ENCODE measurements at regions not wholly inside any gene's neighbourhood (a gene's known extent, or its start where the extent isn't known, plus 50 kb on each side); places are given as distances from the start of the nearest gene placed in this dataset.
A peak's percentile ranks its signal among the peaks of the same experiment; 100 is the strongest.

DNA sequence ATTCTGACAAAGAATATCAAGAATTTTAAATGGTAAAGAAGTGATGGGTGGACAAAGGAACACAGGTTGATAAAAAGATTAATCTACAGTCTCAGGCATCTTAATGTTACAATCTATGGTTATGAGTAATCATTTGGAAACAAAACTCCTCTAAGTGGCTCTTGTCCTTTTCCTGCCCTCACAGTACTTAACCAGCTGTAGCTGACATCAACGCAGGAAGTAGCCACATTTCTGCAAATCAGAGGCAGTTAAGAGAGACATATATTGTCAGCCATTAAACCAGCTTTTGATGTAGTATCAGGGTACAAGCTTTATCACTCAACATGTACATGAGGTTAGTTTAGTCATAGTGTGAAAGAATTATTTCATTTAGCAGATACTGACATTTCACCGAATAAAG is 244.6 kb downstream of the NR4A2 start:
- DNase-seq, result no peak

DNA sequence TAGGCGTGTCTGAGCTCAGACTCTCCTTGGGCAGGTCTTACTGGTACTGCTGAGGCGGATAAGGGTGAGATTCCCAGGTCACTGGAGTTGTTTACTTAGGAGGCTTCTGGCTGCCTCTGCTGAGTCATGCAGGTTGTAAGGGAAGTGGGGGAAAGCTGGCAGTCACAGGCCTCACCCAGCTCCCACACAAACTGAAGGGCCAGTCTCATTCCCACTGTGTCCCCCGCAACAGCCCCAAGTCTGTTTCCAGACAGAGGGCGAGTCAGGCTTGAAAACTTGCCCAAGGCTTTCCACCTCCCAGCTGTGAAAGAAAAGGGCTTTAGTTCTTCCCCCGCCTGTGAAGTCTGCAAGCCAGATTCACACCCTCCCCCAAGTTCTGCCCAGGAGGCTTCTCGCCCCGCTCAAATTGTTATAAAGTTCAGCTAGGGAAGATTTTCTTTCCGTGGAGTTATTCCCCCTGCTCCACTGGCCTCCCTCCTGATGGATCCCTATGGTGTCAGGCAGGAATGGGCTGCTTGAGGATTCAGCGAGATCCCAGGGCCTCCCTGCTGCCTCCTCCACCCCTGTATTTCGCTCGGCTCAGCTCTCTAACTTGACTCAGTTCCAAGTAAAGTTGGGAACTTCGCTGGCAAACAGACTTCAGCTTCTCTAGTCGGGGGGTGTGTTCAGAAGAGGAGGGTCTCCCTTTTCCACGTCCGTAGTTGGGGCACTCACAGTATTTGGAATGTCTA is 248.6 kb downstream of the NR4A2 start:
- no peak for DNase-seq

DNA sequence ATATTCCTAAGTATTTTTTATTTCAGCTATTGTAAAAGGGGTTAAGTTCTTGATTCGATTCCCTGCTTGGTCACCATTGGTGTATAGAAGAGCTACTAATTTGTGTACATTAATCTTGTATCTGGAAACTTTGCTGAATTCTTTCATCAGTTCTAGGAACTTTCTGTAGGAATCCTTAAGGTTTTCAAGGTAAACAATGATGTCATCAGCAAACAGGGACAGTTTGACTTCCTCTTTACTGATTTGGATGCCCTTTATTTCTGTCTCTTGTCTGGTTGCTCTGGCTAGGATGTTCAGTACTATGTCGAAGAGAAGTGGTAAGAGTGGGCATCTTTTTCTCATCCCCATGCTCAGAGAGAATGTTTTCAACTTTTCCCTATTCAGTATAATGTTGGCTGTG is 252.7 kb downstream of the NR4A2 start:
- no peak for DNase-seq

GRCh38 chr2:156077041-156077742 is 255.3 kb downstream of the NR4A2 start:
- DNase-seq, result no peak

DNA sequence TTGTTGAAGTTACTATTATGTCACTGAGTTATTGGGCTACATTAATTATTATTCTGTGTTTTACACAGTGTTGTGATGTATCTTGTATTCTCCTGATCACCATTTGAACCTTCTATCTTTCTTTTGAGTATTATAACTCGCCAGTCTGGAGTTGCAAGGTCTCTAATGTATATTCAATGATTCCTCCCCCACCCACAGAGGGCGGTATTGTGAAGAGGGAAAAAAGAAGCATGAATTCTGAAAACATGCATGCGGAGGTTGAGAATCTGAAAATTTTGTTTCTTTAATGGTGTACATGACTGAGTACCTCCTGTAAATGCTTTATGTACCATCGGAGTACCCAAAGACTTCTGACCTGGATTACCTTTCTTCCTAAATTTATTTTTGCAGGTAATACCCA is 266.6 kb downstream of the NR4A2 start:
- DNase-seq, result peak; percentile 6

GRCh38 chr2:156064540-156064939 is 268.0 kb downstream of the NR4A2 start:
- DNase-seq, result no peak

GRCh38 chr2:156057647-156058046 is 274.9 kb downstream of the NR4A2 start:
- no peak for DNase-seq

DNA sequence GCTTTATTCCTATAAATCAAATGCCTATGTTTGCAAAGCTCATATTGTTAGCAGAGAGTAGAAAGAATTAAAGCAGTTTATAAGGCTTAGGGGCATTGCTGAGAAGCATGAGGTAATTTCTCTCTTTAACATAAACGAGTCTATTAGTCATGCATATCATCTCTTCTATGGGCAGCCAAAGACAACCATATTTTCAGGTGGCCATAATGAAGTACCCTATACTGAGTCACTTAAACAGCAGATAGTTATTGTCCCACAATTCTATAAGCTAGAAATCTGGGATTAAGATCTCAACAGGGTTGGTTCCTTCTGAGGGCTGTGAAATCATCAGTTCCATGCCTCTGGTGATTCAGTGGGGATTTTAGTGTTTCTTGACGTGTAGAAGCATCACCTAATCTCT is 277.5 kb downstream of the NR4A2 start:
- no peak for DNase-seq

- DNase-seq, result no peak
These were observed 285.6 kb downstream of the NR4A2 start for GRCh38 chr2:156046900-156047299.

DNA sequence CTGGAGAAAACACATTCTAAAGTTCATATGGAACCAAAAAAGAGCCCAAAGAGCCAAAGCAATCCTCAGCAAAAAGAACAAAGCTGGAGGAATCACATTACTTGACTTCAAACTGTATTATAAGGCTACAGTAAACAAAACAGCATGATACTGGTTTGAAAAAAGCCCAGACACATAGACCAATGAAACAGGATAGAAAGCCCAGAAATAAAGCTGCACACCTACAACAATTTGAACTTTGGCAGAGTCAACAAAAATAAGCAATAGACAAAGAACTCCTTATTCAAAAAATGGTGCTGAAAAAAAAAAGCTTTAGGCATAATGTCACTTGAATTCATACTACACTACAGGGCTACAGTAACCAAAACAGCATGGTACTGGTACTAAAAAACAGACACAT is 289.6 kb downstream of the NR4A2 start:
- no peak for DNase-seq

DNA sequence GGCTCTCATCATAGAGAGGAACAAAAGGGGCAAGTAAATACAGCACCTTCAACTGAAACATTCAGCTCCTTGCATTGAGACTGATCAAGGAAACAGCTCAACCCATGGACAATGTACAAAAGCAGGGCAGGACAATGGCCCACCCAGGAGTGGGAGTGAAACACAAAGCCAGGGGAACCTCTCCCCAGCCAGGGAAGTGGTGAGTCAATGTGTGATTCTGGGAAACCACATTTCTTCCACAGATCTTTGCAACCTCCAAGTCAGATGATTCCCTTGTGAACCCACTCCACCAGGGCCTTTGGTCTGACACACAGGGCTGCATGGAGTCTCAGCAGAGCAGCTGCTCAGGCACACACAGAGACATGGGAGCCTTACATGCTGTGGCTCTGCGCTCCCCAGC is 294.5 kb downstream of the NR4A2 start:
- no peak for DNase-seq

DNA sequence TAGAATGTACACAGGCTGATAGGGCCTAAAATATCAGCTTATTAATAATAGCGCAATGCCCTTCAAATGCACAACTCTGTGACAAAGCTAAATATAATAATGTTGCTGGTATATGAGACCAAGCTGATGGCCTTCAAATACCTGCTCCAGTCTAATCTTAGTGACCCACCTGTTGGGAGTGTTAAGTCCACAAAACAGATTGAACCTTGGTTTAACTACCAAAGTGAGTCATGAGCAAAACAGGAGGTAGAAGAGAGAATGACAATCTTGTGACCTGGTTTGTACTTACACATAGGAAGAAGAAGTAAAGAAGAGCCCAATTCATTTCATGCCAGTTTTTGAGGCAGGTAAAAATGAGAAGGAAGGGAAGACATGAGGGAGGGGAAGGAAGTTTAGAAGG is 295.0 kb downstream of the NR4A2 start:
- no peak for DNase-seq

- DNase-seq, result no peak
These were observed 301.4 kb downstream of the NR4A2 start for GRCh38 chr2:156031121-156031520.

DNA sequence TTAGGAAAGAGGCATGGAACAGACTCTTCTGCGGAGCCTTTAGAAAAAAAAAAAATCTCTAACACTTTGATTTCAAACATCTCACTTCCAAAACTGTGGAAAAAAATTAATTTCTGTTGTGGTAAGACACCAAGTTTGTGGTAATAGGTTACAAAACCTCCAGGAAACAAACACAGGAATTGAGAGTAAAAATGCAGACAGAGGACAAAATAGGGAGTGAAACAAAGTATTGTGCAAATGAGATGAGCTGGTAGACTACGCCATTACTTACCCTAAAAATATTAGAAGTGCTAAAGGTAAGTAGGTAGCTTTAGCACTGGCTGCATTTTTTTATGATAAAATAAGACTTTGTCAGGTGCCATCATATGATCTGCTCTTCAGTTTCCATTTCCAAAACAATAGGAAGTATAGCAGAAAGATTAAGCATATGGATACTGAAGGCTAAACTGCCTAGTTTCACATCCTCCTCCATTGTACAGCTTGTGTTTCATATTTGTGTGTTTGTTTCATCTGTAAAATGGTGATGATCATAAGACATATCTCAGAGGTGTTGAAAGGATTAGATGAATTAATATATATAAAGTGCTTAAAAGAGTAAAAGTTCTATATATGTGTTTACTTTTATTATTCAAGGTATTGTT is 309.2 kb downstream of the NR4A2 start:
- no peak for DNase-seq

- DNase-seq, result no peak
These were observed 311.1 kb downstream of the NR4A2 start for GRCh38 chr2:156021146-156022040.

DNA sequence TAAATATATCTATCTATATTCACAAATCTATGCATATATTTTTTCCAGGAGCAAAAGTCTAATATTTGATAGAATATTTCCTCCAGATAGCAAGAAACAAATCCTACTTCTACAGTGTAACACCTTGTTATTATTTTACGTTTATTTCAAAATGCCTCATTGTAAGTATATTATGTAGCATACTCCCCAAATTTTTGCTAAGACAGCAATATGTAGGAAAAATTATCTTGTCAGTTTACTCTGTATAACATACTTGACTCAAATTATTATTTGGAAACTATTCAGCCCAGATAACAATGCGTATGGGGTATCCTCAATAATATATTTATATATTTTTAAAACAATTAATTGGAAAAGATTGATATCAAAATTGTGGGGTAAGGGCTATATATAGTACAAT is 313.2 kb downstream of the NR4A2 start:
- DNase-seq, result no peak

DNA sequence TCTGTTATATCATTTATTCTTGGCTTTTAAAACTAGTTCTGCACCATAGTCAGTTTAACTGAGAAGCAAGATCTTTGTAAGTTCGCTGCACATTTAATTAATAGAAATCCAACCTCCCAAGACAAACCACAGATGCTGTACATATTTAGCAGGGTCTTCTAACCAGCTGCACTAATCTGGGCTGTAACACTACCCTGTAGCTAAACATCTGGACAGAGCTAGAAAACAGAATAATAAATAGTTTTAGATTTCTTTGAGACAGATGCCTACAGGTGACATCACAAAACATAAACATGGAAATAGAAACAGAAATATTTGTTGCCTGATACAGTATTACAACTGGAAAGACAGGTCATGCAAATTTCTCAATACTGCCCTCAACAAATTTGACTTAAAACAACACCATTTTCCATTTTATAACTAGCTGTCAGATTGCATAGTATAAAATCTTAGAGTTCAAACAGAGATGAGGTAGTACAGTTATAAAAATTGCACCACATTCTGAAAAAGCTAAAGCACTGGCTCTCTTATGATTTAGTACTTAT is 315.1 kb downstream of the NR4A2 start:
- no peak for DNase-seq

GRCh38 chr2:156009293-156009692 is 323.2 kb downstream of the NR4A2 start:
- no peak for DNase-seq

DNA sequence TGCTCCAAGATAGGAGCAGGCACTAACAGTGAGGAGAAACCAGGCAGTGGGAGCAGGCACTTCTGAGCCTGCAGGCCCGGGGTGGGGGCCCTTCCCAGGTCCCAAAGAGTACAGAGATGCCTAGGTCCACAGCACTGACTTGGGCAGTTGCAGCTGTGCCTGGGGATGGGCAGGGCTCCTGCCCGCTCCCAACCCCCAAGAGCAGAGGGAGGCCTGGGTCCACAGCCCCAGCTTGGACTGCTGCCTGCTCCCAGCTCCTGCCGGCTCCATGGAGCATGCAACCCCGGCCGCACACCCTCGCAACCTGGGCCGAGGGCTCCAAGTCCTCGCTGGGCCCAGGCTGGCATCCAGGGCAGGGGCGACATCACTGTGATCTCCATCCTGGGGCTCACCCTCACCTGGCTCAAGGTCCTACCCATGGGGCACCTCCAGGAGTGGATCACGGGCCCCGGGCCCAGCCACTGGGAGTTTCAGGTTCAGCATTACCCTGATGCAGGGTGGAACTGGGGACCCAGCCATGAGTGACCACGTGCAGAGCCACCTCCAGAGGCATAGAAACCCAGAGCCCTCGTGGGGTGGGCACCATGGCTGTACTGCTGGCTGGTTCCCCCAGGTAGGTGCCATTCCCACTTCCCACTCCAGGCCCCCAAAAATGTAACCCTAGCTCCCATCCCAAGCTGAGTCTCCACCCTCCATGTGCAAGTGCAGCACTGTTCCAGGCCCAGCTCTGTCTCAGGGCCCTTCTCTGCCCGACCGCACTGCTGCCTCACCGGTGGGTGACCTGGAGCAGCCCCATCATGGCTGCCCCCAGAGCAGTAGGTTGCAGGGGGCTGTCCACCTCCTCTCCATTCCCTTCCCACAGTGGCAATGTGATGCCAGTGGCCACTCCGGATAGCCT is 325.6 kb downstream of the NR4A2 start:
- no peak for DNase-seq

GRCh38 chr2:156005999-156006712 is 326.4 kb downstream of the NR4A2 start:
- DNase-seq, result no peak

- DNase-seq, result no peak
These were observed 327.0 kb downstream of the NR4A2 start for GRCh38 chr2:156005531-156005930.

Measured in activated CD4-positive, alpha-beta T cell treated with anti-CD3 and anti-CD28 coated beads, Interleukin-10, Interleukin-2, amounts not matched to agents 100 ng/mL and 50 ng/mL, durations not matched to agents 16 hours and 8 hours (primary cell).